ENCODE measurements at regions not wholly inside any gene's neighbourhood (a gene's known extent, or its start where the extent isn't known, plus 50 kb on each side); places are given as distances from the start of the nearest gene placed in this dataset.
A peak's percentile ranks its signal among the peaks of the same experiment; 100 is the strongest.

GRCh38 chr4:80145739-80146138 lies 51.6 kb upstream of the PRDM8 start:
- H3K4me3 ChIP-seq: no peak overlapping the region
- H3K36me3 ChIP-seq: no peaks in the 10 kb centered on the region
- no peaks in the 10 kb centered on the region for H3K9me3 ChIP-seq
- no peak for TF ChIP-seq Cebpa-rat (IDR thresholded peaks at IDR 0.05)
- no peak overlapping the region for H3K9ac ChIP-seq
- no peak overlapping the region for H3K27ac ChIP-seq
- no peaks in the 10 kb centered on the region for H4K20me1 ChIP-seq
- H3K27me3 ChIP-seq: no peaks in the 10 kb centered on the region
- H3K4me2 ChIP-seq: no peak overlapping the region
- peaks cover 15% of the 10 kb centered on the region for H3K4me1 ChIP-seq

DNA sequence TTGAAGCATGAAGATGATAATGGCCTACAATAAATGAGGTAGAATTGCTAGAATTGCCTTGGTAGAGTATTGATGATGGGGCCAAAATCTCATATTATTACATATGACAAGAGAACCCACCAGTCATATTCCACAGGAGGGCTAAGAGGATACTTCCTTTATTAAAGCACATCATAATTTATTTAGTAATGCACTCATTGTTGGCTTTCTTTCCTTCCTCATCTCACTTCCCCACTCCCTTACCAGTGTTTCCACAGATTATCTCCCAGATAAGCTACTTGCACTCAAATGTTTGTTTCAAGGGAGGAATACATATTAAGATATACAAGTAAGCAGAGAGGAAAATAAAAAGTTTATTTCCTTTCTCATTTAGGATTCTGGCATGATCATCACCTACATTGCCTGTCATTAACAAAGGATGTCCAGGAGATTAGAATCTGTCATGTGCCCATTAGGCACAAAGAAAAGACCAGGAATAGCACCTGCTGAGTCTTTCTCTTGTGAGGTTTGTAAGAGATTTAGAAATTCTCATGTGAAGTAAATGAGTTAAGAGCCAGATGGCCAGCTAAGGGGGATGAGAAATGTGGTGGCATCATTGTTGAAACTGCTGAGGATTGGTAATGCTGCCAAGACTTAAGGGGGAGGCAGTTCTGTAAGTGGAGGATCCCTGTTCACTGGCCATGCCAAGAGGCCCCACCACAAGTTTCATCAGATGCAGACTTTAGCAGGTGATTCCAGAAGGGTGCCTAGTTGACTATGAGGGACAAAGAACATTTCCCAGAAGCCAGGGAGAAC lies 52.4 kb upstream of the PRDM8 start:
- Histone ChIP-seq H3K27ac (no peak overlapping the region), H3K4me2 (no peak overlapping the region), H4K20me1 (no peaks in the 10 kb centered on the region), H3K4me3 (no peak overlapping the region), H3K27me3 (no peaks in the 10 kb centered on the region), H3K9me3 (no peaks in the 10 kb centered on the region), H3K36me3 (no peaks in the 10 kb centered on the region), H3K9ac (no peak overlapping the region), H3K4me1 (peaks cover 22% of the 10 kb centered on the region)
- no peak for TF ChIP-seq Cebpa-rat (IDR thresholded peaks at IDR 0.05)

DNA sequence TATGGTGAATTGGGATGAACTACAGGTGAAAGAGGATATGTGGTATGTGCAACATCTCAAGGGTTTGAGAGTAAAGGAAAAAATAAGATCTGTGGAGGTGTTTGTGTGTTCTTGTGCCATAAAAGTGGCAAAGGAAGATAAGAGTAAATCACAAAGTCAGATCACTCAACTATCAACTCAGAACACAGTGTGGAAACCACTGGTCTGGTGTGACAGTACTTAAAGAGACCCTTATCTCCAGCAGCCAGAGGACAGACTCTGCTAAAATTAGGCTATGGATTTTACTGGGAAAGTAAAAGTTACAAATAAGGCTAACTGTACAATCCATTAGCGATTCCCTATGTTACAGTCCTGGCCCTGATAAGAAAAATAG lies 54.0 kb upstream of the PRDM8 start:
- no peak for TF ChIP-seq Cebpa-rat (IDR thresholded peaks at IDR 0.05)
- H4K20me1 ChIP-seq: no peaks in the 10 kb centered on the region
- no peak overlapping the region for H3K9ac ChIP-seq
- no peak overlapping the region for H3K4me3 ChIP-seq
- no peaks in the 10 kb centered on the region for H3K36me3 ChIP-seq
- peaks cover 38% of the 10 kb centered on the region for H3K4me1 ChIP-seq
- H3K27me3 ChIP-seq: no peaks in the 10 kb centered on the region
- H3K27ac ChIP-seq: no peak overlapping the region
- H3K9me3 ChIP-seq: no peaks in the 10 kb centered on the region
- peak overlapping the region; percentile 10 for H3K4me2 ChIP-seq

GRCh38 chr4:80142394-80143306 lies 54.7 kb upstream of the PRDM8 start:
- Histone ChIP-seq H3K4me3 (no peak overlapping the region), H3K4me2 (peak overlapping the region; percentile 10), H4K20me1 (no peaks in the 10 kb centered on the region), H3K27ac (no peak overlapping the region), H3K9me3 (no peaks in the 10 kb centered on the region), H3K27me3 (no peaks in the 10 kb centered on the region), H3K9ac (no peak overlapping the region), H3K36me3 (no peaks in the 10 kb centered on the region), H3K4me1 (peaks cover 44% of the 10 kb centered on the region)
- TF ChIP-seq Cebpa-rat (IDR thresholded peaks at IDR 0.05): no peak; the same call in 1 of the 2 replicates

DNA sequence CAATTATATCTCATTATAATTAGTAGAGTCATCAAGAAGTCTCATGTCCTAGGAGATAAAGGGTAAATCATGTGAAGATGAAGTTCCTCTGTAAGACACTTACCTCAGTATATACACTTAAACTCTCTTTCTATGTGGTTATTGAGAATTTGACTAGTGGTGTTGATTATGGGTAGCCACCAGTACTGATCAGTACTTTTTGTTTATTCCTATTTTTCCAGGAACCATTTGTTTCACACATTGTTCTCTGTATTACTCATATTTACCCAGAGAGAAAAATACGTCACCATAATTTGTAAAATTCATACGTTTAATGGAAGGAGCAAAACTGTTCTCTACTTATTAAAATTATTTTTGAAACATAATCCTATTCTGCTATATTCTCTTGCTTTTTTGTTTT lies 55.8 kb upstream of the PRDM8 start:
- H3K9me3 ChIP-seq: no peaks in the 10 kb centered on the region
- H3K27ac ChIP-seq: no peak overlapping the region
- peaks cover 47% of the 10 kb centered on the region for H3K4me1 ChIP-seq
- no peak for TF ChIP-seq Cebpa-rat (IDR thresholded peaks at IDR 0.05)
- H4K20me1 ChIP-seq: no peaks in the 10 kb centered on the region
- H3K27me3 ChIP-seq: no peaks in the 10 kb centered on the region
- H3K9ac ChIP-seq: no peak overlapping the region
- no peaks in the 10 kb centered on the region for H3K36me3 ChIP-seq
- H3K4me2 ChIP-seq: no peak overlapping the region
- no peak overlapping the region for H3K4me3 ChIP-seq

- H3K27ac ChIP-seq: peak overlapping the region; percentile 12; the same call in 1 of the 2 replicates
- H3K4me1 ChIP-seq: peaks cover 47% of the 10 kb centered on the region
- H4K20me1 ChIP-seq: no peaks in the 10 kb centered on the region
- no peak overlapping the region for H3K4me3 ChIP-seq
- H3K9ac ChIP-seq: no peak overlapping the region
- no peaks in the 10 kb centered on the region for H3K36me3 ChIP-seq
- TF ChIP-seq Cebpa-rat (IDR thresholded peaks at IDR 0.05): no peak
- no peaks in the 10 kb centered on the region for H3K9me3 ChIP-seq
- H3K4me2 ChIP-seq: peak overlapping the region; percentile 68
- H3K27me3 ChIP-seq: no peaks in the 10 kb centered on the region
Observed at GRCh38 chr4:80140194-80140593, 57.1 kb upstream of the PRDM8 start.

DNA sequence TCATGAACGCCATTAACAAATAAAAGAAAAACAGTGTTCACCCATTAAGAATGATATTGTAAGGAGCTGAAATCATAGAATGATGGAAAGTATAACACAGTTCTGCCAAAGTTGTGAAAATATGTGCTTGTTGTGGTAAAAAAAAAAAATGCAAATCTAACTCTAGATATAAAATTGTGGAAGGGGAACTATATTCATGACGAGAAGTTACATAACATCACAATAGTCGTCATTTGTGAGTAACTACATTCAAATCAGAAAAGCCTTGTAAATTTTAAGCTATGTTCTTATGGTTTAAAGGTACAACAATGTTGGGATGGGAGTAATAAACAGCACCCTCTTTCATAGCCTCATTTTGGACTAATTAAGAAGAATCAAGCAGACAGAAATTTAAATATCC lies 57.6 kb upstream of the PRDM8 start:
- Histone ChIP-seq H3K9me3 (no peaks in the 10 kb centered on the region), H3K9ac (no peak overlapping the region), H3K4me2 (peak overlapping the region; percentile 68), H3K27me3 (no peaks in the 10 kb centered on the region), H4K20me1 (no peaks in the 10 kb centered on the region), H3K27ac (peak overlapping the region; percentile 66; the same call in 1 of the 2 replicates), H3K36me3 (no peaks in the 10 kb centered on the region), H3K4me1 (peaks cover 47% of the 10 kb centered on the region), H3K4me3 (no peak overlapping the region)
- TF ChIP-seq Cebpa-rat (IDR thresholded peaks at IDR 0.05): no peak

DNA sequence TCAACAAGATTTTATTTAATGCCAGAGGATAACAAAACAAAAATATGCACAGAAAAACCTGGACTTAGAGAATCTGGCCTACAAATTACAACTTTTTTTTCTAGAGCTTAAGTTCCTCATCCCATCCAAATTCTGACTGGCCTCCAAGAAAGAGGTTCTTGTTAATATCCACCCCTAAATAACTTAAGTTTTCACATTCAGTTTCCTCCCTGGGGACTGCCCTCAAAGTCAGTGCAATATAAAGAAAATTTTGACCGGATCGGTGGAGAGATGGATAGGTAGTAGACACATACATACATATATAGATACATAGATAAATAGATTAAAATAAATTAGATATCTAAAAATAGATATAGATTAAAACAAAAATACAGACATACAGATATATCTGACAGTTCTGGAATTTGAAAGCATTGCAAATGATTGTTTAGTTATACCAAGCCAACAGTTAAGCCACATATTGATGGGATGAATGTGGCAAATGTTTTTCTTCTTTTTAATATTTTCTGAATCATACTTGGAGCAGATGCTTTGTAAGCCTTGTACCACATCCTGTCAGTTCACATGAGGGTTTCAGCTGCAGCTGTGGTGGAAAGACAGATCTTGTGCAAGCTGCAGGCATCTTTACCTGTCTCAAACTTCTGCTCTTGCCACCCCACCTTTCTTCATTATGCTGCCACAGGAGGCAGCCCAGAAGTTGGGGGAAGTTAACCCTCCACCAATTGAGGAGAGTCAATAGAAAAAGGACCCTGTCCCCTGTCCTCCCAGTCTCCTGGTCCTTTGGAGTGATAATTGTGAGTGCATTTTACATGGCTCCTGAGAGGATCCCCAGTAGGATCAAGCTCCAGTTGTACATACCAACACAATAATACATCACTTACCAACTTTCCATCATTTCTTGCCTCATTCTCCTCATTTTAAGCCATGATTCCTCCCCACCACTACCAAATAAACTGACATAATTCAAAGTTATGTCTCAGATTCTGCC lies 58.5 kb upstream of the PRDM8 start:
- peak overlapping the region; percentile 66 for H3K27ac ChIP-seq
- 0 out of 2 replicates have a peak, but pooled peaks have one; percentile 29 for TF ChIP-seq Cebpa-rat (IDR thresholded peaks at IDR 0.05)
- no peak overlapping the region for H3K4me3 ChIP-seq
- no peaks in the 10 kb centered on the region for H3K9me3 ChIP-seq
- no peaks in the 10 kb centered on the region for H3K27me3 ChIP-seq
- H3K4me2 ChIP-seq: peak overlapping the region; percentile 68
- H3K9ac ChIP-seq: no peak overlapping the region
- H4K20me1 ChIP-seq: no peaks in the 10 kb centered on the region
- H3K36me3 ChIP-seq: no peaks in the 10 kb centered on the region
- H3K4me1 ChIP-seq: peaks cover 47% of the 10 kb centered on the region

GRCh38 chr4:80137631-80138030 lies 59.7 kb upstream of the PRDM8 start:
- Histone ChIP-seq H4K20me1 (no peaks in the 10 kb centered on the region), H3K27ac (peak overlapping the region; percentile 66), H3K4me3 (no peak overlapping the region), H3K27me3 (no peaks in the 10 kb centered on the region), H3K9ac (no peak overlapping the region), H3K4me1 (peaks cover 39% of the 10 kb centered on the region), H3K9me3 (no peaks in the 10 kb centered on the region), H3K4me2 (peak overlapping the region; percentile 68), H3K36me3 (no peaks in the 10 kb centered on the region)
- TF ChIP-seq Cebpa-rat (IDR thresholded peaks at IDR 0.05): no peak

Data from BLaER1 (cell line).